NCI-H526 (cell line): ENCODE measurements at regions not wholly inside any gene's neighbourhood (a gene's known extent, or its start where the extent isn't known, plus 50 kb on each side); places are given as distances from the start of the nearest gene placed in this dataset.

Experiments used
- DNase-seq, 2 experiments: peaks; one replicate each; lab custom pipeline; 2025; lab: John Stamatoyannopoulos, UW

DNA sequence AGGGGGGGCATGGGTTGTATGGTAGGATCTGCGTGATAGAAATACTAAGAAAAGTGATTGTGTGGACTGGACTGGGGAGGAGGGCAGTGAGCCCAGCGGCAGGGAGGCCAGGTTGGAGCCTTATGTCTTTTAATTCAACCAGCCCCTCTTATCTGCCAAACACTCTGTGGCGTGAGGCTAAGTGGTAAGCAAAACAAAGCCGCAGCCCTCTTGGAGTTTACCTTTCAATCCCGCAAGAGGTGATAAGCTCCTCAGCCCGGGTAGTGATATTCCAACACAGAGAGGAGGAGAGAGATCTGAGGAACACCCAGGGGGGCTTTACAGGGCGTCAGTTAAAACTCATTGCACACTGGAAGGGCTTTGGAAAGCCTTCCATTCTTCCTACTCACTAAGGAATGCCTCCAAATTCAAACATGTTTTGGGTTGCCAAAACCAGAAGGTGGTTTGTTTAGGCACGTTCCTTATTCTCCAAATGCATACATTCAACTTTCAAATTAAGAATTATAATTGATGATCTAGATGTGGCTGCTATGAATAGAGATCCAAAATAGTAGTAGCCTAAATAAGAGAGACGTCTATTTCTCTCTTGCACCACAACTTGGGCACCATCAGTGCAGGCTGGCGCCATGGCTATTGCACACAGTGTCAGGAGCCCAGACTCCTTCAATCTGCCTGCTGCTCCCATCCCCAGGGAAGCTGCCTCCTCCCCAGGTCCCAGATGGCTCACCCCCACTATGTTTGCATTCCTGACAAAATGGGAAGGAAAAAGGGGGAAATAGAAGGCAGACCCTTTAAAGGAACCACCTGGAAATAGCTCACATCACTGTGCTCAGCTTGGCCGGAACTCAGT lies 75.1 kb upstream of the FSTL4 start:
- no peak for DNase-seq

DNA sequence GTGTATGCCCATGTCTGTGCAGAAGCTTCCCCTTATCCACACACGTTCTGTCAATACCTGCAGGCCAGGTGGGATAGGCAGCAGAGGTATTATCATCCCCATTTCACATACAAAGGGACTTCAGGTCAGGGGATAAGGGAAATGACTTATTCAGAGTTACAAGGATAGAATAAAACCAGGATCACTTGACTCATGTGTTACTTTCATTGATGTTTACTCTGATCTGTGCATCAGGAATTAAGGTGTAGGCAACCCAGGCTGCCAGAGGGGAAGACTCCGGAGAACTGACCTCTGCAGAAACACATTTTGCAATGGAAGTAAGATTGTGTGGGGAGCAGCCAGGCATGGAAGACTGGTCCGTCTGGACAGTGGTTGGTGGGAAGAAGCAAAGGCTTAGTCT lies 74.2 kb upstream of the FSTL4 start:
- DNase-seq, result no peak

DNA sequence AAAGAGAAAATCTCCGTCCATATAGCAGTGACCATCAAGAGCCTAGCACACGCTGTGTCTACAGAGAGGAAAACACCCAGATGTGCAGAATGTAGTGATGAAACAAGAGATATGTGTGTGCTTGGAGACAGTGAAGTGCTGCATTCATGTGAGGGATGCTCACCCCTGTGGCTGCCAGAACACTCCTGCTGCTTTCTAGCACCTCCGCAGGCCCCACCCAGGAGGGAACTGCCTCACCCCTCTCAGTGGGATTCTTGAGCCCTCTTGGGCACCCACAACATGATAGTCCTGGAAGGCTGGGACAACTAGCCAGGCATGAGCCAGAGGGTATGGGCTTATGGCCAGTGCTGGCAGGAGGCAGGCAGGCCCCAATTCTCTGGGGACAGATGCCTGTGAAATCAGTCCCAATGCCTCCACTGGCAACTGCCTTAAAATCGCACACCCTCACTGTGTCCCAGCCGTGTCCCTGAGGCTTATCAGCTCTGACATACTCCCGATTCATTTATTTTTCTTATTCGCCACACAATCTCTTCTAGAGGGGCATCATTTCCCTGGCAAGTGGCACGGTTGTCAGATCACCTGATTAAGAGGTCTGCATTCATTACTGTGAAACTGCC lies 73.2 kb upstream of the FSTL4 start:
- no peak for DNase-seq

DNA sequence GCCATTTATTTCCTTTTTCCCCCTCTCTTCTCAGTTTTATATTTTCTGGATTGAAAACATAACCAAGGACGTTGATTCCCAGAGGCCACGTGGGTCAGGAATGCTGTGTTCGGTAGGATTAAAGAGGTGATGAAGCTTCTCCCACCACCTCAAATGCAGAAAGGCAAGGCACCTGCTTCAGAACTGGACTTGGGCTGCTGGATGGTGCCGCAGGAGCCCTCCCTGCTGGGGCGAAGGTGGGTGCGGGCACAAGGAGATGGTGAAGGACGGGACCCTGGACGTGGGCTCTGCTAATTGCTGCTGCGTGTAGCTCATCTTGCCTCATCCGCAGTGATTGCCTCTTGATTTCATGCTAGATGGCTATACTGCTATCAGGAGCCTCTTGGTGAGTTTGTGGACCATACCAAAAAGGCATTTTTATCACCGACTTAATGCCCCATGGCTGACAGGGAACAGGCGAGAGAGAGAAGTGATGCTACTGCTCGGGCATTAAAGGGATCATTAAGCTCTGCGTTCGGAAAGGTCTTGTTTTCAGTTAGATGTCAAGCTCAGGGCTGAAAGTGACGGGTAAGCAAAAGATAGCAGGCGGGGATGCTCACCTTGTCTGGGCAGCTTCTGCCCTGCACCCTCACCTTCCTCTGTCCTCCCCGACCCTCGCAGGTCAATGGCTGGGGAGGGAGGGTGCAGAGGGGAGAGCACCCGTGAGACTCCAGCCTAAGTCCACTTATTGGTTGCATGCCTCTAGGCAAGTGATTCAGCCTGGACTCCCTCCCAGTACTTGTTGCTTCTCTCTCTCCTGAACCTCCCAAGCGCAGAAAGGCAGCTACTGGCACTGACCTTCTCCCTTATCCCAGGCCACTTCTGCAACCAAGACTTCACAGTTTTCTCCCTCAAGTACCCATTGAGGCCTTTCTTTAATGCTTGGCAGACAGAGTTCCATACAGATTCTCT lies 71.6 kb upstream of the FSTL4 start:
- DNase-seq, result no peak

DNA sequence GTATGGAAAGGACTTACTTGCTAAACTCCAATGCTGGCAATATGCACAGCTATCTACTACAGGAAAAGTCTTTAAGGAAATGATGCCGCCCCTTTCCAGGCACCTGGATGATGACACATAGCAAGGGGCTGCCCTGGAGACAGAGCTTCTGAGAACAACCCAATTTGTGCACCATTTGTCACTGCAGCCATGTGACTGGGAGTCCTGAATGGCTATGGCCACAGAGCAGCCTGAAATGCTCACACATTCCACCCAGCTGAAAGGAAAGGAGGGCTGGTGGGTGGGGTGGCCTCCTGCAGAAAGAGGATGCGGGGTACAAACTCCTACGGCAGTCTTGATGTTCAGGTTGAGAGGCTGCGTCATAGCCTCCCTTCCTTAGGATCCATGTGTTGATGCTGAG lies 70.1 kb upstream of the FSTL4 start:
- no peak for DNase-seq

DNA sequence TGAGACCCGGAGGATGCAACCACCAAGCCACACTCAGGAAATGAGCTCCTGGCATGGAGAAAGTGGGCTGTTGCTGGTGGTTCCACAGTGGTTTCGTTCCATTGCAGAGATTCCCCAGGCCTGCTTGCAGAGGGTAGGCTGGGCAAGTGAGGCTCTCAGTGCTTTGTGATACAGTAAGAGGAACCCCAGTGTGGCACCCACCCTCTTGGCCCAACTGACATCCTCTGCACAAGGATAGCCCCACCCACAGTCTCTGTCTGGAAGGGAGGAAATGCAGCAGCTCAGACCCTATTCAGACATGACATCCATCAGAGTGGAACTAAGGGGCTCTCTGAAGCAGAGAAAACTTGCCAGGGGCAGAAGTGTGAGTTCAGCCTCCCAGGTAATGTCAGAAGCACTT lies 69.6 kb upstream of the FSTL4 start:
- DNase-seq, result no peak

DNA sequence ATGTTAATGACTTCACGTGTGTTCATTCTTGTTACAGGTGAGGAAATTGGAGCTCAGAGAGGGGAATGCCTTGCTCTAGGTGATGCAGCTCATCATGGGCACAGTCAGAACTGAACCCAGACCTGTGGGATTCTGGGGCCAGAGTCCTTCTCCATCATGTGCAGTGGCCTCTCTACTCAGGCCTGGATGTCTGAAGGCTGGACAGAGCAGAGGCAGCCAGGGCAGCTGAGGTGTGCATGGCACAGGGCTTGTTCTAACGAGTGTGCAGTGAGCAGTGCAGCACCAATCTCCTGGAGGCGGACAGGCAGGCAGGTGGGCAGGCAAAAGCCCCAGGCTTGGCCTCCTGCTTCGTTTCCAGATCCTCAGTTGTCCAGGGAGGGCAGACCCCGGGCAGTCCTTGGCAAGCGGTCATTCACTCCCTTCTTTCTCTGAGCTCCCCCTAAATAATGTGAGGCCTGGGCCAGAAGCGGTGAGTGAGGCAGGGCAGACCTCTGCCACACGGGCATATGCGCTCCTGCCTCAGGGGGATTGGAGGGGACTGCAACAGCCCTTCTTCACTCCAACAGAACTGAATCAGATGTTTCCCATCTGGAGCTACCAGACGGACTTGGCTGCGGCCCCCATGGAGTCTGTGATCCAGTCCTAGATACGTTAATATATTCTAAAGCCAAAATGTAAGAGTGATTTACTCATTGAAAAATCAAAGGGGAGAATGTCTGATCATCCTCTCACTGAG lies 68.7 kb upstream of the FSTL4 start:
- no peak for DNase-seq

DNA sequence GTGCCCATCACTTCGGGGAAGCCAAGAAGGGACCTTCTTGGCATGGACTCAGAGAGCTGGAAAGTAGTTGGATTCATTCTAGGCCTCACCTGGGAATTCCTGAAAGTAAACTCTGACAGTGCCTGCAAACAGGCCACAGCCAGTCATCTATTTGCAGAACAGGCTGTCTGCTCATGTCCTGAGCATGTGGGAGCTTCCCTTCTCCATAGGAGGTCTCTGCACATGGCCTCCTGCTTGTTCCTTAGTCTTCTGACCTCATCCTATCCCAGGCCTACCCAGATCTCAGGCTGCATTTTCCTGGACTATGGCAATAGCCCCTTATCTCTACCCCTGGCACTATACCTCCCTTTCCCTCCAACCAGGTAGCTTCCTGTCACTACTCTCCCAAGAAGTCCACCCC lies 67.2 kb upstream of the FSTL4 start:
- no peak for DNase-seq

DNA sequence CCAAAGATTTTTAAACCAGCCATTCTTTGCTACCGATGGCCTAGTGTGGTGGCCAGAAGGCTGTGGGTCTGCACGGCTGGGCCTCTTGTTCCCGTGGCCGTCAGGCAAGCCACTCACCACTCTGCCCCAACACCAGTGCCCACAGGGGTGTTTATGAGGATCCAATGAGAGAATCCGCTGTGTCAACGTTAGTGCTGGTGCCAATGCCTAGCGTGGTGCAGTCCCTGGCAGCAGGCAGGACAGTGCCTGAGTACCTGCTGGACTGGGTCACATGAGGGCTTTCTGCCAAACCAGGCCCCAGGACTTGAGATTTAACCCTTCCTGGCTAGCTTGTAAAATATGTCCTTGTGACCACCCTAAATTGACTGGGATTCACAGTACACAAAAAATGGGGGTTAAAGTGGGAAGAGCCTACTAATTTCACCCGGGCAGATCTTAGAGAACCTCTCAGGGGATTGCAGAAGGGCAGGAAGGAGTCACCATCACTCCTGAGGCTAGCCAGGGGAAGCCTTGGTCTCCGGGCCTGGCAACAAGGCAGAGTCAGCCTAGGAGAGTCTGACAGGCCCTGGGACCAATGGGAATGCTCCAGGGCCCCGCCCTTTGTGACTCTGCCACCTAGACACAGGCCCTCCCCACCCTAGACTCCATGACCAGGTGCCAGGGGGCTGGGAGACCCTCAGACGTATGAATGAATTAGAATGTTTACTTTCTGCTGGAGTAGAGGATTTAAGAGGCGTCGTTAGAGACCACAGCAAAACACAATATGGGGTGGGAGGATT lies 63.2 kb upstream of the FSTL4 start:
- no peak for DNase-seq

DNA sequence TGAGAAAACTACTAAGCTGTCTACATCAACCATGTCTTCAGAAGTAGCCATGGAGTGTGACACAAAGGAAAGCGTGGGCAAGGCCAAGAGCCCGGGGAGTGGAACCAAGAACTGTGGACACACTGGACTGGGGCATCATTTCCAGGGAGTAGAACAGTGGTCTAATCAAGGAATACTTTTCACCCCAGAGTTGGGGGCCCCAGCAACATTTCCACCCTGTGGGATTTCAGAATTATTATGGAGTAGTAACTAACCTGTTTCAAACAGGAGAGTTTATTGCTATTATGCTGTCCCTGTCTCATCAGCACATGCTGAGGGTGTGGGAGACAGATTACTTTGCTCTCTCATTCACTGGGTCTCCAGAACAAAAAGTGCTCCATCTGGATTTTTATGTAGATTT lies 58.0 kb upstream of the FSTL4 start:
- no peak for DNase-seq

DNA sequence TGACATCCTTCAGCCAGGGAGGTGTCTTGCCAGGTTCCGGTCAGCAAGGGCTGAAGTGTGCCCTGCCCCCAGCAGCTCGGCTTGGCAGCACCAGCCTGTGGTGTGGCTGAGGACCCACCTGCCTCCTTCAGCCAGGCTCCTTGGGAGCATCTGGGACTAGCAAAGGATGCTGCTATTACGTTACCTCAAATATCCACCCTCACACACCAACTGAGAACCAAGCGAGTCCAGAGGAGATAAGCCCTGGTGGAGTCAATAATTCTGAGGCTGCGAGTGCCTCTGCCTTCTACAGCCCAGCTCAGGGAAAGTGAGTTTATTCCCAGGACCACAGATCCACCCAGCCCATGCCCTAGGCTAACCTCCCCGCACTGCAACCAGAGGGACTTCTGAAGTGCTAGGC lies 57.1 kb upstream of the FSTL4 start:
- DNase-seq, result no peak

DNA sequence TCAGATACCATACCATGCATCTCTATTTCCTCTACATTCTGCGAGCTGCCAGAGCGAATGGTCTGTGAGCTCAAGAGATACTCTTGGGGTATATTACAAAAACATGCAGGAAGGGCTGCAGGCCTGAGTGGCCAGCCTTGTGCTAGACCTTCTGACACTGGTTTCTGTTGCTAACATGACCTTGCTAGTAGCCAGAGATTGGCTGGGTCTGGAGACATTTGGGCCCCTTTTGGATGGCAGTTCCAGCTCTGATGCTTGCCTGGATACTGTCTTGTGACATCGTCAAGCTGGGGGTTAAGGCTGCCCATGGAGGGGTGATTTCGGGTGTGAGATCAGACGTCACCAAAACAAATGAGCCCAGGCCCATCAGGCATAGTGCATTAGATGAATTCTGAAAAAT lies 56.1 kb upstream of the FSTL4 start:
- no peak for DNase-seq

DNA sequence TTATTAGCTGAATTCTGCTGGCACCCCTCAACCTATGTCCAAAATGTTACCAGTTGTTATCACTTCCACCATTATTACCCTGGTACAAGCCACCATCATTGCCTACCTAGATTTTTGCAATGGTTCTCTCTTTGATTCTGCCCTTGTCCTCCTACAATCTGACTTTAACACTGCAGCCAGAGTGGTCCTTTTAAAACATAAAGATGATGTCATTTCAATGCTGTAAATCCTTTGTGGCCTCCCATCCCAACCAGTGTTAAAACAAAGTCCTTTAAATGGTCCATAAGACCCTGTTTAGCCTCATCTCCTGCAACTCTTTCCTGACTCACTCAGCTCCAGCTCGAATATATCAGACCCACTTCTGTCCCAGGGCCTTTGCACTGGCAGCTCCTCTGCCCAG lies 54.9 kb upstream of the FSTL4 start:
- no peak for DNase-seq

DNA sequence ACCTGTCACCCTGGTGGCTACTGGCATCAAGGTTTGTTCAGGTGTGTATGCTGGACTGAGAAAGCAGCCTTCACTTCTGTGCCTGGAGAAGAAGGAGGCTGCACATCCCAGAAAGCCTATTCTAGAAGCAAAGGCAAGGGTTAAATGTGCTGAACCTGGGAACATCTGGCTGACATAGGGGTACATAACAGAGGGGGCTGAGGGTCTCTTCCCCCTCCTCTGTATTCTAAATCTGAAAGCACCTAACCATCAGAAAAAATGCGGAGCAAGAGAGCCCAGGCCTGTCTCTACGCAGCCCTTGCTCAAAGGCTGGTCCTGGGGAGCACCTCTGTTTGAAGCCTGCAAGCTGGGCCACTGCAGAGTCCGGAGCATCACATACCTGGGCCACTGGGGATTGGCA lies 53.2 kb upstream of the FSTL4 start:
- no peak for DNase-seq

DNA sequence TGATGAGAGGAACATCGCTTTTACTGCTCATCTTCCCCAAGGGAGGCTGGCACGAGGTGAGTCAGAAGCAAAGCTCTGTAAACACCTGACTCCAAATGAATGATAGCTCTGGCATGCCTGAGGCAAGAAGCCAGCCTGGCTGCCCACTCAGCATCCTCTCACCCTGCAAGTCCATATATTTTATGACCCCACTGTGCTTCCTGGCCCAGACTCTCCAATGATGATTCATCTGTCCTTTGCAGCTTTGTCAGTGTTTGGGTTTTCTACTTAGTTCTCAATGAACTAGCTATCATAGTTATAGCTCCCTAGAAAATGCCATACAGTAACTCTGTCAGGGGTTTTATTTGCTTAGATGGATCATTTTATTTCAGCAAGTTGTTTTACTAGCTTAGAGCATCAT lies 52.1 kb upstream of the FSTL4 start:
- DNase-seq, result no peak

DNA sequence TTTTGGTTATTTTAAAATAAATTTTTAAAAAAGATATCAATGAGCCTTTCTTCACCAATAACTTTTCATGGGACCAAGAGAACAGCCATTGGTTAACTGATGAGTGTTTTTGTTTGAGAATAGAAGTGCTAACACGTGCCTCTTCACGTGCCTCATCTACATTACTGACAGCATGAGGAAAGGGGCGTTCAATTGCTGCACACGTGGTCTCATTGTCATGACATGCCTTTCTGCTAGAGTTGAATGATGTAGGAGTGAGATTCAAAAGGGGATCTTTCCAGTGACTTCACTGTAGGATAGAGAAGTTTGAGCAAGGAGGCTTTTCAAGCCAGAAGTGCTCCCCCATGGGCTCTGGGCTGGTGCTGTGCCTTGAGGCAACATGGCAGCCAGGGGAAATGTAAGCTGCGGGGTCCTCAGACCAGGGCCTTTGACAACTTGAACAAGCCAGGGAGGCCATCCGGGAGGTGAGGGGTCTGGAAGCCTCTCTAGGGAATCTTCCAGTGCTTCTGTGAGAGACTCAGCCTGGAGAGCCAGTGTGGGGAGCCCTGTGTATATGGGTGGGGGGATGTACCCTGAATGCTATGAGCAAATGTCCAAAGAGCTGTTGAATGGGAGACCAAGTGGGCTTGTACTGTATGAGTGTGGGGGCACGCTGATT lies 51.2 kb upstream of the FSTL4 start:
- no peak for DNase-seq

DNA sequence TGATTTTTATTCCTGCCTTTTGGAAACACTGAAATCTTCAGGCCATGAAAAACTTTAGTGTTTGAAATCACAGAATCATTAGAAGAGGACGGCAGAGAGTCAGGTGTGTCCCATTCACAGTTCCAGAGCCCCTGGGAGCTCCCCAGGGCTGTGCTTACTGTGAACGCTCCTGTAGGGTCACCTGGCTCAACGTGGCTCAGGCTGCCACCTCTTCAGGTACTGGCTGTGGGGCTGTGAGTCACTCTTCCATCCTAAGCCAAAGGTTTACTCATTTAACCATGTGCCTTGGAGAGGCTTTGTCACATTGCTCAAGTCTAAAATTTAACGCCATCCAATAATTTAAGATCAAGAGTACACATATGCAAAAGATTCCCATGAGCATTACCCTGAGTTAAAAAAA lies 50.2 kb upstream of the FSTL4 start:
- no peak for DNase-seq
